ES-I3 (cell line): ENCODE measurements at regions not wholly inside any gene's neighbourhood (a gene's known extent, or its start where the extent isn't known, plus 50 kb on each side); places are given as distances from the start of the nearest gene placed in this dataset.

ENCODE experiments used
- H3K36me3 ChIP-seq: 2 replicates; pipeline ENCODE4 v1.6.1; 2013; ENCODE audit warnings: mild to moderate bottlenecking, low read length, control low read depth, moderate library complexity; ENCODE audit not compliant: insufficient read depth
- H3K4me1 ChIP-seq: 2 replicates; pipeline ENCODE4 v1.6.1; 2013; ENCODE audit warnings: mild to moderate bottlenecking, control low read depth, low read length; ENCODE audit not compliant: insufficient read depth
- H3K9ac ChIP-seq: 2 replicates; pipeline ENCODE4 v1.6.1; 2013; ENCODE audit warnings: low read depth, mild to moderate bottlenecking, low read length, moderate library complexity
- H3K9me3 ChIP-seq: 2 replicates; pipeline ENCODE4 v1.6.1; 2013; ENCODE audit warnings: mild to moderate bottlenecking, low read length, moderate library complexity; ENCODE audit not compliant: control insufficient read depth, insufficient read depth

DNA sequence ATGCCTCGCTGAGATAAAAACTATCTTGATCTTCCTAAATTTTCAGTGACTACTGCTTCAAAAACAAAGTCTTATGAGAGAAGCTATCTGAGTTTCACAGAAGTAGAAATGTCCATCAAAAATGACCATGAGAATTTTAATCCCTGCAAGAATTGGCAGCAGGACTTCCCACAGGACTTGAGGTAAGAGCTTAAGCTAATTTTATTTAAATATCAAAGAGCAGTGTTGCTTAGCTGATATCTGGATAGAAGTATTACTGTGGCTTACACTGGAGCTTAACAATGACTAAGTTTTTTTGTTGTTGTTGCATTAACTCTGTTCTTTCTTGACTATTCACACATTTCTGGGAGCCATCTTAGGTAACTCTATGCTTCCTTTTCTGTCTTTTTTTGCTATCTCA is 60.8 kb upstream of the EPHA3 start:
- H3K9me3 ChIP-seq: no peaks in the 10 kb centered on the region
- H3K9ac ChIP-seq: no peak overlapping the region
- H3K4me1 ChIP-seq: peaks cover 4% of the 10 kb centered on the region; the same call in 1 of the 2 replicates
- H3K36me3 ChIP-seq: no peaks in the 10 kb centered on the region

DNA sequence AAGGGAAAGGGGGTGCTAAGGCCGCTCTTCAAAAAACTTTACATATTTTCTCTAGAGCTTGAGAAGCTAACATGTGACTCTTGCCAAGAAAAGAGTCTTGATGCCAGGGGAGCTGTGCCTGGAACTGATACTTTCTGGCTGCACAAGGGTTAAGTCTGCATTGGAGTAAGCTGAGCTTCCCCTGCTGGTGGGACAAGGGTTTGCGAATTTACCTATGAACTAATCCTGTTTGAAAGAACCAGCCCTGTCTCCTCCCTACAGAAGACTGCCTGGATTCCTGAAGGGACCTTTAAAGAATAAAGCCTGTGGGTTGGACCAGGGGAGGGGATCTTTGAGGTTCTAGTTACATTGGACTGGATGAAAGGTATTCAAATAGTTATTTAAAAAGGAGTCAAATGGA is 58.3 kb upstream of the EPHA3 start:
- H3K4me1 ChIP-seq: peaks cover 4% of the 10 kb centered on the region; the same call in 1 of the 2 replicates
- H3K9ac ChIP-seq: no peak overlapping the region
- no peaks in the 10 kb centered on the region for H3K36me3 ChIP-seq
- no peaks in the 10 kb centered on the region for H3K9me3 ChIP-seq

DNA sequence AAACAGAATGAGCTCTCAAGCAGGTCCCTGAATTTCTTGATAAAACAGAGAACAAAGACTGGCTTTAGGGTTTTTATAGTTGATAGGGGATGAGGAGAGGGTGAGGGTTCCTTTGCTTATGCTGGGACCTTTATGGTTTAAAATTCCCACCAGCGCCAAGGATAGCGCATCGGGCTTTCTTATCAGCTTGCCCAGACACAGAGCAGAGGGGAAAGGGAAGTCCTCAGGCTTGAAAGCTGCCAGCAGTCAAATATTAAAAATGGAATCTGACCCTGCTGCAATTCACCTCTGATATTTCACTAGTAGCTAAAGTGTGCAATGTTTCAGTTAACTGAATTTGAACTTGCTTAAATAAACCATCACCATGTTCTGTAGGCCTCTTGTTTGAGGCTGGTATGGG is 55.0 kb upstream of the EPHA3 start:
- peaks cover 4% of the 10 kb centered on the region; the same call in 1 of the 2 replicates for H3K4me1 ChIP-seq
- no peaks in the 10 kb centered on the region for H3K36me3 ChIP-seq

DNA sequence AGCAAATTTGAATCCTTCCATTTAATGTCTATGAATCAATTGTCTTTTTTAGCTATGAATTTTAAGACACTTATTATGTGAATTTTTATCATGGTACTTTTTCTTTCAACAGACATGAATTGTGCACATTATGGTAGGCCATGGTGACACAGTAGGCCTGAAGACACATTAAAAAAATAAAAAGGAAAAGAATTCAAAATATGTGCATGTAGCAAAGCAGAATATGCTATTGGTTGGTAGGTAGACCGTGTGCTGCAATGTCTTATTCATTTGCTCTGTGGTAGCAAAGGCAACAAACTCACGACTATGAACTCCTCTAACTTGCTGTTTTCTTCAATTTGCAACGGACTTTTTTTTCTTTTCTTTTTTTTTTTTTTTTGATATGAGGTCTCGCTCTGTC is 50.0 kb upstream of the EPHA3 start:
- no peak overlapping the region for H3K9ac ChIP-seq
- H3K36me3 ChIP-seq: no peaks in the 10 kb centered on the region
- H3K4me1 ChIP-seq: no peaks in the 10 kb centered on the region
- H3K9me3 ChIP-seq: no peaks in the 10 kb centered on the region

More for the DNA sequence above, 55.0 kb upstream of the EPHA3 start:
- H3K9ac ChIP-seq: no peak overlapping the region
- H3K9me3 ChIP-seq: no peaks in the 10 kb centered on the region
